ENCODE measurements at regions not wholly inside any gene's neighbourhood (a gene's known extent, or its start where the extent isn't known, plus 50 kb on each side); places are given as distances from the start of the nearest gene placed in this dataset.

GRCh38 chr2:111219285-111219684, 98.6 kb downstream of the BCL2L11 start:
- no peak overlapping the region for H3K4me3 ChIP-seq (ENCODE audit: low read depth, low read length)
- TF ChIP-seq, protein P1, sequence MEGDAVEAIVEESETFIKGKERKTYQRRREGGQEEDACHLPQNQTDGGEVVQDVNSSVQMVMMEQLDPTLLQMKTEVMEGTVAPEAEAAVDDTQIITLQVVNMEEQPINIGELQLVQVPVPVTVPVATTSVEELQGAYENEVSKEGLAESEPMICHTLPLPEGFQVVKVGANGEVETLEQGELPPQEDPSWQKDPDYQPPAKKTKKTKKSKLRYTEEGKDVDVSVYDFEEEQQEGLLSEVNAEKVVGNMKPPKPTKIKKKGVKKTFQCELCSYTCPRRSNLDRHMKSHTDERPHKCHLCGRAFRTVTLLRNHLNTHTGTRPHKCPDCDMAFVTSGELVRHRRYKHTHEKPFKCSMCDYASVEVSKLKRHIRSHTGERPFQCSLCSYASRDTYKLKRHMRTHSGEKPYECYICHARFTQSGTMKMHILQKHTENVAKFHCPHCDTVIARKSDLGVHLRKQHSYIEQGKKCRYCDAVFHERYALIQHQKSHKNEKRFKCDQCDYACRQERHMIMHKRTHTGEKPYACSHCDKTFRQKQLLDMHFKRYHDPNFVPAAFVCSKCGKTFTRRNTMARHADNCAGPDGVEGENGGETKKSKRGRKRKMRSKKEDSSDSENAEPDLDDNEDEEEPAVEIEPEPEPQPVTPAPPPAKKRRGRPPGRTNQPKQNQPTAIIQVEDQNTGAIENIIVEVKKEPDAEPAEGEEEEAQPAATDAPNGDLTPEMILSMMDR (IDR thresholded peaks at IDR 0.05; ENCODE audit: insufficient read depth, low read depth, low read length) = no peak
- DNase-seq (ENCODE audit: low read depth) = no peak

GRCh38 chr2:111219734-111220505, 99.2 kb downstream of the BCL2L11 start:
- no peak for DNase-seq (ENCODE audit: low read depth)
- TF ChIP-seq, protein P1 (IDR thresholded peaks at IDR 0.05; ENCODE audit: insufficient read depth, low read depth, low read length) = no peak
- no peak overlapping the region for H3K4me3 ChIP-seq (ENCODE audit: low read depth, low read length)

DNA sequence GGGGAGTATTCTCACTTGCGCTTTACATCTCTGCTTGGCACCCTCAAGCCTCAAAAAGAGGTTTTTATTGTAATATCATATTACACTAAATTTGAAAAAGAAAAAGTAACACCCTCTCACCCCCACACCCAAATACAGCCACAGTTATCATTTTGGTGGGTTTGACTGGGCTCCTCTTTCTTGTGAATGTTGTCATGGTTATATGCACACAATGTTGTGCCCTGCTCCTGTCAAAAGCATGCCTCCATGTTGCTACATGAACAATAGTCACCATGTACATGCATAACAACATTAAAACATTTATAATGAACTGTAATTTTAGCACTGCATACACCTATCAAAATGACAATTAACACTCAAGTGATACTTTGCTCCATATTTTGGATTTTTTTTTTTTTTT, 100.2 kb downstream of the BCL2L11 start:
- no peak overlapping the region for H3K4me3 ChIP-seq (ENCODE audit: low read depth, low read length)
- TF ChIP-seq, protein P1 (IDR thresholded peaks at IDR 0.05; ENCODE audit: insufficient read depth, low read depth, low read length) = no peak
- no peak for DNase-seq (ENCODE audit: low read depth)

- TF ChIP-seq, protein P1 (IDR thresholded peaks at IDR 0.05; ENCODE audit: insufficient read depth, low read depth, low read length) = no peak
- no peak for DNase-seq (ENCODE audit: low read depth)
Measured at GRCh38 chr2:111221701-111222100, 101.0 kb downstream of the BCL2L11 start.

DNA sequence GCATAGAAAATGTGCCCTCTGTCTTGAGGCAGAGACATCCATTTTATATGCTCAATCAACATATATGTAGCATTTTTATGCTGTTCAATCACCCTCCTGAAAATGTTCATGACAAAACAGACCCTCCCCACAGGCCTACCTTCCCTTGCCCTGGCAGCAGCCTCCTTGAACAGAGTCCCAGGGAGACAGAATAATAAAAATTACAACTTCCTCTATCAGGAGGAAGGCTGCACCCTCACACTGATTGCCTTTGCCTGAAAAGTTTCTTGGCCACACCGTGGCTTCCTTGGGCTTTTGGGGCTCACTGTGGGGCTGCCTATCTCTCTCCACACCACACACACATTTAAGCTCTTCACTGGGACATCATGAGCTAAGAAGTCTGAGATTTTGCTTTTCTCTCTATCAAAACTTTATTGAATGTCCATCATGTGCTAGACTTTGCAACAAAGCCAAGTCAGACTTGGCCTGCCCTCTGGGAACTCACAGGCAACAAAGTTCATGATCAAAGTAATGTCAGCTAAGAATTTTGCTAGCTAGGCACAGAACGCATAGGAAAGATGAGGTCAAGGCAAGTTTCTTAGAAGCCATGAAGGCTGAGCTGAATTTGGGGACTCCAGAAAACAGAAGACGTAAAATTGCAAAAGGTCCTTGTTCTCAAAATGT, 101.6 kb downstream of the BCL2L11 start:
- DNase-seq (ENCODE audit: low read depth) = no peak
- no peak overlapping the region for H3K4me3 ChIP-seq (ENCODE audit: low read depth, low read length)
- TF ChIP-seq, protein P1 (IDR thresholded peaks at IDR 0.05; ENCODE audit: insufficient read depth, low read depth, low read length) = no peak

More at GRCh38 chr2:111221701-111222100, 101.0 kb downstream of the BCL2L11 start:
- no peak overlapping the region for H3K4me3 ChIP-seq (ENCODE audit: low read depth, low read length)

DNA sequence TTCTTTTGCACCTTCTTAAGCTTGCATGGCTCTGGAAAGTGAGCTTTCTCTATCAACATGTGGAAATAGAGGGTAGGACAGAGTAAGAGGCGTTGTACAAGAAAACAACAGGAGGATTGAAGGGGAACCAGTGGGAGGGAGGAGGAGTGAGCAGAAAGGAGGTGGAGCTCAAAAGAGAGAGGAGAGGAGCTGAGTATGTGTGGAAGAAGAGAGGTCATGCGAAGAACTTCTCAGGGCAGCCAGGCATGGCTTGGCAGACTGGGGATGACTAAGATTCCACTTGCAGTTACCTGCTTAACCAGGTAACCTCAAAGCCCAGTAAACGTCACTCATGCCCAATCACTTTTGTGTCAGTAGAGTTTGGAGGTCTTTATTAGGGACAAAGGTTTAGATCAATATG, 105.1 kb downstream of the BCL2L11 start:
- TF ChIP-seq, protein P1 (IDR thresholded peaks at IDR 0.05; ENCODE audit: insufficient read depth, low read depth, low read length) = no peak
- DNase-seq (ENCODE audit: low read depth) = no peak
- H3K4me3 ChIP-seq (ENCODE audit: low read depth, low read length) = no peak overlapping the region

Measured in fibroblast of villous mesenchyme (primary cell).